A549 (cell line): ENCODE measurements at regions not wholly inside any gene's neighbourhood (a gene's known extent, or its start where the extent isn't known, plus 50 kb on each side); places are given as distances from the start of the nearest gene placed in this dataset.

Source experiments
- ATAC-seq, 2 experiments: fragments of 200-7000 bp in 1 of 2; fragments of >200 bp in 1 of 2; cut with Nextera tagmentation in 1 of 2; cut with Tn5 transposase in 1 of 2; 3 replicates each; pipeline versions ENCODE4 v1.8.0 to v1.9.1; 2018 to 2020; ENCODE audit warnings: mild to moderate bottlenecking in 1 of 2, moderate library complexity in 1 of 2
- CTCF ChIA-PET: fragments of 300-600 bp; sonication (Branson Sonifier 250); formaldehyde crosslinking; extraction: SDS; loops from one replicate; lab custom pipeline; 2021; ENCODE audit warnings: antibody characterized with exemption, inconsistent platforms; lab: Yijun Ruan, JAX
- POLR2A ChIA-PET: fragments of 350-600 bp; formaldehyde crosslinking; extraction: SDS; loops from one replicate; lab custom pipeline; 2021; ENCODE audit warnings: antibody characterized with exemption, inconsistent platforms; lab: Yijun Ruan, JAX
- DNase-seq, 2 experiments: peaks; one replicate each; pipeline versions ENCODE4 v3.0.0 to v3.0.0-alpha.2; 2011 to 2016; ENCODE audit warnings: low read depth in 1 of 2, low spot score in 1 of 2
- FAIRE-seq: peaks from 2 replicates; lab custom pipeline; 2011; peaks lifted over from hg19 to GRCh38; lab: Jason Lieb, UNC
- H3K27ac ChIP-seq, 2 experiments: fragments of >200 bp; sonication (Bioruptor Twin); formaldehyde crosslinking; 3 replicates each; pipeline ENCODE4 v1.5.1; 2016 to 2017
- H3K4me1 ChIP-seq: fragments of >200 bp; sonication (Bioruptor Twin); formaldehyde crosslinking; 3 replicates; pipeline ENCODE4 v1.6.1; 2016
- H3K4me2 ChIP-seq: fragments of >200 bp; sonication (Bioruptor Twin); formaldehyde crosslinking; 3 replicates; pipeline ENCODE4 v1.6.1; 2016
- H3K4me3 ChIP-seq: fragments of >200 bp; sonication (Bioruptor Twin); formaldehyde crosslinking; 3 replicates; pipeline ENCODE4 v1.5.1; 2016
- H3K9me3 ChIP-seq: fragments of >200 bp; sonication (Bioruptor Twin); formaldehyde crosslinking; 3 replicates; pipeline ENCODE4 v1.6.1; 2016
- ATOH8 ChIP-seq: fragments of 250-450 bp; sonication (Bioruptor Pico); IDR thresholded peaks from 2 replicates; pipeline ENCODE4 v1.5.0; 2020; ENCODE audit warnings: low read depth, mild to moderate bottlenecking, moderate library complexity
- CBX8 ChIP-seq: fragments of 200-600 bp; sonication (generic); IDR thresholded peaks from 2 replicates; pipeline ENCODE4 v1.6.1; 2016
- E2F6 ChIP-seq: IDR thresholded peaks from 2 replicates; pipeline ENCODE4 v1.6.1; 2012; ENCODE audit warnings: low read depth, borderline replicate concordance
- EHF ChIP-seq: fragments of 250-450 bp; sonication (Bioruptor Pico); IDR thresholded peaks from 2 replicates; pipeline ENCODE4 v1.5.0; 2020; ENCODE audit warnings: mild to moderate bottlenecking
- EHMT2 ChIP-seq: fragments of 200-600 bp; sonication (generic); IDR thresholded peaks from 2 replicates; pipeline ENCODE4 v1.6.1; 2016; ENCODE audit warnings: antibody characterized with exemption, low read depth, mild to moderate bottlenecking, moderate library complexity
- EP300 ChIP-seq, 2 experiments: fragments of >200 bp; sonication (Bioruptor Twin); formaldehyde crosslinking; IDR thresholded peaks; 2 replicates in 1 of 2; 3 replicates in 1 of 2; pipeline ENCODE4 v1.6.1; 2016 to 2017
- ESRRA ChIP-seq: fragments of 150-350 bp; IDR thresholded peaks from 2 replicates; pipeline ENCODE4 v1.6.1; 2014; ENCODE audit warnings: mild to moderate bottlenecking, low read length, borderline replicate concordance
- FOSB ChIP-seq: fragments of 250-450 bp; sonication (Bioruptor Pico); IDR thresholded peaks from 2 replicates; pipeline ENCODE4 v1.5.0; 2020; ENCODE audit warnings: mild to moderate bottlenecking, moderate library complexity
- FOXS1 ChIP-seq: fragments of 250-450 bp; sonication (Bioruptor Pico); IDR thresholded peaks from 2 replicates; pipeline ENCODE4 v1.5.0; 2020; ENCODE audit warnings: mild to moderate bottlenecking, moderate library complexity
- GATA3 ChIP-seq: IDR thresholded peaks from 2 replicates; pipeline ENCODE4 v1.6.1; 2012; ENCODE audit warnings: borderline replicate concordance
- HOXA7 ChIP-seq: fragments of 250-450 bp; sonication (Bioruptor Pico); IDR thresholded peaks from 2 replicates; pipeline ENCODE4 v1.5.0; 2020; ENCODE audit warnings: mild to moderate bottlenecking, moderate library complexity
- HOXB5 ChIP-seq: fragments of 250-450 bp; sonication (Bioruptor Pico); IDR thresholded peaks from 2 replicates; pipeline ENCODE4 v1.5.0; 2020; ENCODE audit warnings: mild to moderate bottlenecking, moderate library complexity
- NFE2L2 ChIP-seq: fragments of 150-350 bp; conservative IDR thresholded peaks from 2 replicates; pipeline ENCODE4 v1.6.1; 2014; ENCODE audit warnings: low read length
- NPAS2 ChIP-seq: fragments of 250-450 bp; sonication (Bioruptor Pico); IDR thresholded peaks from 2 replicates; pipeline ENCODE4 v1.8.0; 2022; ENCODE audit warnings: mild to moderate bottlenecking, moderate library complexity, borderline replicate concordance
- NR3C1 ChIP-seq: fragments of >200 bp; sonication (Bioruptor Twin); formaldehyde crosslinking; IDR thresholded peaks from 3 replicates; pipeline ENCODE4 v1.6.1; 2017
- POLR2AphosphoS2 ChIP-seq: conservative IDR thresholded peaks from 2 replicates; pipeline ENCODE4 v1.6.1; 2012; ENCODE audit warnings: low read length, improper control_type of control experiment, inconsistent platforms
- REST ChIP-seq: fragments of 200-600 bp; sonication (generic); IDR thresholded peaks from 2 replicates; pipeline ENCODE4 v1.6.1; 2016; ENCODE audit warnings: antibody characterized with exemption, mild to moderate bottlenecking, moderate library complexity
- SMC3 ChIP-seq: fragments of >200 bp; sonication (Bioruptor Twin); formaldehyde crosslinking; IDR thresholded peaks from 3 replicates; pipeline ENCODE4 v1.6.1; 2018; ENCODE audit warnings: inconsistent platforms
- SREBF2 ChIP-seq: fragments of 450-650 bp; IDR thresholded peaks from 2 replicates; pipeline ENCODE4 v1.6.1; 2014; ENCODE audit warnings: mild to moderate bottlenecking, moderate library complexity
- TFCP2L1 ChIP-seq: fragments of 250-450 bp; sonication (Bioruptor Pico); IDR thresholded peaks from 2 replicates; pipeline ENCODE4 v1.5.0; 2021; ENCODE audit warnings: mild to moderate bottlenecking
- ZC3H11A ChIP-seq: fragments of 450-650 bp; IDR thresholded peaks from 2 replicates; pipeline ENCODE4 v1.6.1; 2014; ENCODE audit warnings: antibody characterized with exemption, mild to moderate bottlenecking
- ZFP36 ChIP-seq: fragments of 450-650 bp; IDR thresholded peaks from 2 replicates; pipeline ENCODE4 v1.6.1; 2014; ENCODE audit warnings: borderline replicate concordance; ENCODE audit not compliant: partially characterized antibody
- WGBS: methylation state at CpG from one replicate; pipeline ENCODE4 v1.1.6; 2017; ENCODE audit errors: missing lambda C conversion rate; 5-methylcytosine and 5-hydroxymethylcytosine counted together
- TF ChIP-seq, protein P1 (sequence below): fragments of 250-450 bp; sonication (Bioruptor Pico); IDR thresholded peaks from 2 replicates; pipeline ENCODE4 v1.5.0; 2021; ENCODE audit warnings: mild to moderate bottlenecking, moderate library complexity, borderline replicate concordance

DNA sequence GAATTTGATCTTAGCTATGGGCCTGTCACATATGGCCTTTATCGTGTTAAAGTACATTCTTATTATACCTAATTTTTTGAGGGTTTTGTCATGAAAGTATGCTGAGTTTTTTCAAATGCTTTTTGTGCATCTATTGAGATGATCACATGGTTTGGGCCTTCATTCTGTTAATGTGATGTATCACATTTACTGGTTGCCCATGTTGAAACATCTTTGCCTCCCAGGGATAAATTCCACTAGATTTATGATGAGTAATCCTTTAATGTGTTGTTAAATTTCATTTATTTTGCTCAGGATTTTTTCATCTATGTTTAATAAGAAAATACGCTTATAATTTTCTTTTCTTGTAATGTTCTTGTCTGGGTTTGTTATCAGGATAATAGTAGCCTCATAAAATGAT lies 442.0 kb downstream of the MDFIC start:
- no peak for FAIRE-seq
- CTCF ChIA-PET = no interaction called here

DNA sequence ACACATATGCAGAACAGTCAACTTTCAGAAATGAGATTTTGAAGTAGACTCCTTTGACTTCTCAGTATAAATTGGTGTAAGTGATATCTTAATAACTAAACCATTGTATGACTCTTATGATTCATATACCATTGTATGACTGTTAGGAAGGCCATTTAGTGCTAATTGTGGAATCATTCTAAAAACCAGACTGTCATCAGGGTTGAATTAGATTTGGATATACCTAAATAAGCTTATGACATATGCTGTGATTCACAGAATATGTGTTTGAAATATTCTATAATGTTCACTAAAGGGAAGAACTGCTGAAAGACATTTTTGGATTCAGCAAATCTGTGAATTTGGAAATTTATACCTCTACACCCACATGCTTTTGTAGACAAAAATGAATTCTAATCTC lies 438.1 kb downstream of the MDFIC start:
- no peak for FAIRE-seq
- no peak overlapping the region for H3K4me3 ChIP-seq
- TF ChIP-seq GATA3 (no peak), EHF (no peak), FOSB (CRISPR knock-in tag) (no peak), ZC3H11A (no peak), SREBF2 (no peak), FOXS1 (CRISPR knock-in tag) (no peak), HOXA7 (no peak), E2F6 (no peak), ZFP36 (no peak), TFCP2L1 (CRISPR knock-in tag) (no peak), NR3C1 (no peak), CBX8 (no peak), ESRRA (no peak), EHMT2 (no peak), SMC3 (no peak), HOXB5 (CRISPR knock-in tag) (no peak), NPAS2 (CRISPR knock-in tag) (no peak), EP300 (IDR thresholded peaks at IDR 0.05) (no peak)
- TF ChIP-seq, protein P1, sequence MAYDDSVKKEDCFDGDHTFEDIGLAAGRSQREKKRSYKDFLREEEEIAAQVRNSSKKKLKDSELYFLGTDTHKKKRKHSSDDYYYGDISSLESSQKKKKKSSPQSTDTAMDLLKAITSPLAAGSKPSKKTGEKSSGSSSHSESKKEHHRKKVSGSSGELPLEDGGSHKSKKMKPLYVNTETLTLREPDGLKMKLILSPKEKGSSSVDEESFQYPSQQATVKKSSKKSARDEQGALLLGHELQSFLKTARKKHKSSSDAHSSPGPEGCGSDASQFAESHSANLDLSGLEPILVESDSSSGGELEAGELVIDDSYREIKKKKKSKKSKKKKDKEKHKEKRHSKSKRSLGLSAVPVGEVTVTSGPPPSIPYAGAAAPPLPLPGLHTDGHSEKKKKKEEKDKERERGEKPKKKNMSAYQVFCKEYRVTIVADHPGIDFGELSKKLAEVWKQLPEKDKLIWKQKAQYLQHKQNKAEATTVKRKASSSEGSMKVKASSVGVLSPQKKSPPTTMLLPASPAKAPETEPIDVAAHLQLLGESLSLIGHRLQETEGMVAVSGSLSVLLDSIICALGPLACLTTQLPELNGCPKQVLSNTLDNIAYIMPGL (CRISPR knock-in tag) = no peak
- ATAC-seq = no peak
- POLR2A ChIA-PET = no interaction called here
- H3K9me3 ChIP-seq = no peaks in the 10 kb centered on the region
- CTCF ChIA-PET = no interaction called here
- no peak overlapping the region for H3K27ac ChIP-seq
- H3K4me2 ChIP-seq = no peak overlapping the region
- no peaks in the 10 kb centered on the region for H3K4me1 ChIP-seq
- DNase-seq = no peak

More for the DNA sequence above, 442.0 kb downstream of the MDFIC start:
- TF ChIP-seq REST (no peak), ATOH8 (no peak), FOSB (CRISPR knock-in tag) (no peak), NFE2L2 (no peak), POLR2AphosphoS2 (no peak), HOXA7 (no peak), TFCP2L1 (CRISPR knock-in tag) (no peak), ESRRA (no peak), EHMT2 (no peak)
- no peak for DNase-seq
- Histone ChIP-seq H3K4me2 (no peak overlapping the region), H3K9me3 (no peaks in the 10 kb centered on the region), H3K27ac (no peak overlapping the region), H3K4me3 (no peak overlapping the region), H3K4me1 (no peaks in the 10 kb centered on the region)
- POLR2A ChIA-PET = no interaction called here
- ATAC-seq = no peak
- 56% methylated on average over 2 of the region's 2 CpGs for WGBS
